ENCODE measurements at regions not wholly inside any gene's neighbourhood (a gene's known extent, or its start where the extent isn't known, plus 50 kb on each side); places are given as distances from the start of the nearest gene placed in this dataset.

DNA sequence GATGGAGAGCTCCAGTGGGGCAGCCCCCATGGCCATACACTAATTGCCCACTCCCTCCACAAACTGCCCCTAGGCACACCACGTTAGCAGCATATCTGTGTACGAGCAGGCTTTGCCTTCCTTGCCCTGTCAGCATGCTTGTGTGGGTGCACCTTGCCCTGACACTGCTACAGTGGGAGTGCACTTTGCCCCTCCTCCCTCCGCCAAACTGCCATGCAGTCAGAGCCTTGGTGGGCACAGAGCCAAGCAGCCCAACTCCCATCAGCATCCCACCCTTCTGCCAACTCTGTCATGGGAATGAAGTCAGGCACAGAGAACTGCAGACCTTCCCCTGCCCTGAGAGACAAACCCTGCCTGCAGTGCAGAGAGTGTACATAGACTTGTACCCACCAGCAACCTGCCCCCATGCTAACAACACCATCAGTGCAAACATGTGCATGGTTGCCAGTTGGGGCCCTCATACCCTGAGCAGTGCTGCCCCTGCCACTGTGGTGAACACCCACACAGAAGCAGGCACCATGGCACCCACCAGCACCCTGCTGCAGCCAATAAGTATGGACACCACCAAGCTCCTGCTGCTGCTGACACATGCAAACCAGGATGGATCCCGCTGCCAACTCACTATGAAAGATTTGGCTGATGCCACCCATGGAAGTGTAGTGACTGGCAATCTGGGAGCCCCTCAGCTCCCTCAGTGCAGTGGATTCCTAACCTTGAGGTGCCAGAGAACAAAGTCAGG, 1197.7 kb upstream of the CELF2 start:
- TF ChIP-seq EZH2phosphoT487 (IDR thresholded peaks at IDR 0.05; ENCODE audit: borderline replicate concordance, low read length), result no peak
- Histone ChIP-seq H3K9me2 (replicated peaks; ENCODE audit: control insufficient read depth, low read length) (no peaks in the 10 kb centered on the region), H3K36me3 (ENCODE audit: control insufficient read depth, low read length) (no peaks in the 10 kb centered on the region), H3K27ac (ENCODE audit: low read depth, low read length) (no peak overlapping the region), H3K9me3 (ENCODE audit: control insufficient read depth, insufficient read depth, low read length) (peaks cover 5% of the 10 kb centered on the region; the same call in 1 of the 2 replicates), H3K79me2 (ENCODE audit: control insufficient read depth, low read length) (no peaks in the 10 kb centered on the region), H4K20me1 (ENCODE audit: control insufficient read depth, insufficient read depth, low read depth, low read length) (no peaks in the 10 kb centered on the region), H3K4me3 (ENCODE audit: low read length) (no peak overlapping the region), H3K4me1 (ENCODE audit: control insufficient read depth, low read length) (no peaks in the 10 kb centered on the region), H3F3A (ENCODE audit: control insufficient read depth, insufficient read depth) (no peaks in the 10 kb centered on the region), H3K27me3 (ENCODE audit: control insufficient read depth, low read length) (no peaks in the 10 kb centered on the region), H3K4me2 (ENCODE audit: low read length) (no peak overlapping the region)

DNA sequence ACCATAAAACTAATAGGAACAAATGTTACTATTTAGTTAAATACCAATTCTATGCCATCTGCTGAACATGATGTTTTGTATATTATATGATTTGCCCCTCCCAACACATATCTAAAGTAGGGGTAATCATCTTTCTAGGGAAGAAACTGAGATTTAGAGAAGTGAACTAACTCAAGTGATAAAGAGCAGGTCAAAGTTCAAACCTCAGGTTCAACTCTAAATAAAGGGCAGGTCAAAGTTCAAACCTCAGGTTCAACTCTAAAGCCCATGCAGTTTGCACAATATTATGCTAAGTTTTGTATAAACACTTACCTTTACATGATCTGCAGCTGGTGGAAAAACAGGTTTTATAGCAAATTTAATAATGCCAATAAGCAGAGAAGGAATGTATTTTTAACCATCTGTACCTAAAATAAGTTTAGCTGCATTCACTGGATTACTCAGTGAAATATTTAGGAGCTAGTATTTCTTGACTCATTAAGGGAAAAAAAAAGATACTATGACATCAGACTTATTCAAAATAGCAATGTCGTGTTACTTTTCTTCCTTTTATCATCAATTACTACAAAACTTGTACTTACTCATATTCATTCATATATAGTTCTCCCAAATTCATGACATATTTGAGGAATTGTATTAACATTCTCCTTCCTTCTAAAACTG, 1194.3 kb upstream of the CELF2 start:
- H3K9me2 ChIP-seq (replicated peaks; ENCODE audit: control insufficient read depth, low read length), result no peaks in the 10 kb centered on the region
- TF ChIP-seq EZH2phosphoT487 (IDR thresholded peaks at IDR 0.05; ENCODE audit: borderline replicate concordance, low read length), result no peak
- TF ChIP-seq, protein P1, sequence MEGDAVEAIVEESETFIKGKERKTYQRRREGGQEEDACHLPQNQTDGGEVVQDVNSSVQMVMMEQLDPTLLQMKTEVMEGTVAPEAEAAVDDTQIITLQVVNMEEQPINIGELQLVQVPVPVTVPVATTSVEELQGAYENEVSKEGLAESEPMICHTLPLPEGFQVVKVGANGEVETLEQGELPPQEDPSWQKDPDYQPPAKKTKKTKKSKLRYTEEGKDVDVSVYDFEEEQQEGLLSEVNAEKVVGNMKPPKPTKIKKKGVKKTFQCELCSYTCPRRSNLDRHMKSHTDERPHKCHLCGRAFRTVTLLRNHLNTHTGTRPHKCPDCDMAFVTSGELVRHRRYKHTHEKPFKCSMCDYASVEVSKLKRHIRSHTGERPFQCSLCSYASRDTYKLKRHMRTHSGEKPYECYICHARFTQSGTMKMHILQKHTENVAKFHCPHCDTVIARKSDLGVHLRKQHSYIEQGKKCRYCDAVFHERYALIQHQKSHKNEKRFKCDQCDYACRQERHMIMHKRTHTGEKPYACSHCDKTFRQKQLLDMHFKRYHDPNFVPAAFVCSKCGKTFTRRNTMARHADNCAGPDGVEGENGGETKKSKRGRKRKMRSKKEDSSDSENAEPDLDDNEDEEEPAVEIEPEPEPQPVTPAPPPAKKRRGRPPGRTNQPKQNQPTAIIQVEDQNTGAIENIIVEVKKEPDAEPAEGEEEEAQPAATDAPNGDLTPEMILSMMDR (IDR thresholded peaks at IDR 0.05; ENCODE audit: low read depth, low read length, poor library complexity, severe bottlenecking), result no peak
- H3K36me3 ChIP-seq (ENCODE audit: control insufficient read depth, low read length), result no peaks in the 10 kb centered on the region
- H3K4me2 ChIP-seq (ENCODE audit: low read length), result no peak overlapping the region
- no peaks in the 10 kb centered on the region for H3K79me2 ChIP-seq (ENCODE audit: control insufficient read depth, low read length)
- no peaks in the 10 kb centered on the region for H3F3A ChIP-seq (ENCODE audit: control insufficient read depth, insufficient read depth)
- H4K20me1 ChIP-seq (ENCODE audit: control insufficient read depth, insufficient read depth, low read depth, low read length), result no peaks in the 10 kb centered on the region
- H3K4me1 ChIP-seq (ENCODE audit: control insufficient read depth, low read length), result no peaks in the 10 kb centered on the region
- H3K27me3 ChIP-seq (ENCODE audit: control insufficient read depth, low read length), result no peaks in the 10 kb centered on the region
- H3K9me3 ChIP-seq (ENCODE audit: control insufficient read depth, insufficient read depth, low read length), result peaks cover 5% of the 10 kb centered on the region; the same call in 1 of the 2 replicates
- no peak overlapping the region for H3K4me3 ChIP-seq (ENCODE audit: low read length)
- no peak overlapping the region for H3K27ac ChIP-seq (ENCODE audit: low read depth, low read length)

DNA sequence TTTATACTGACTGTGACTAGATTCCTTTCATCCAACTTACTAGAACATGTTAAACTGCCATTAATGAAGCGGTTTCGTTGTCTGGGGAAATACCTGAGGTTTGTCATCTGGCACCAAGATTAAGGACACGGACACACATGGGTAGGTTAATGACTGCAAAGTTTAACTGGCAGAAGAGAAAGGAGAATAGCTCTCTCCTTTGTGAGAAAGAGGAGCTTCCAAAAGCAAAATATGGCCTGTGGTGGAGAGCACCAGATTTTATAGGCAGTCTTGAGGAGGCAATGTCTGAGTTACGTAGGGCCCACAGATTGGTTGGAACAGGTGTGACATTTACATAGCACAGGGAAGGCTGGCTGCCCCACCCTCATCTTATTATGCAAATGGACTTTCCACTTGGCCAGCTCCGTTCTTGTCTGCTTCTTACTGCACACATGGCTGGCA, 1193.0 kb upstream of the CELF2 start:
- TF ChIP-seq, protein P1 (IDR thresholded peaks at IDR 0.05; ENCODE audit: low read depth, low read length, poor library complexity, severe bottlenecking), result no peak
- no peak for TF ChIP-seq EZH2phosphoT487 (IDR thresholded peaks at IDR 0.05; ENCODE audit: borderline replicate concordance, low read length)
- H3K27ac ChIP-seq (ENCODE audit: low read depth, low read length), result no peak overlapping the region
- no peaks in the 10 kb centered on the region for H3F3A ChIP-seq (ENCODE audit: control insufficient read depth, insufficient read depth)
- no peak overlapping the region for H3K4me2 ChIP-seq (ENCODE audit: low read length)
- H3K79me2 ChIP-seq (ENCODE audit: control insufficient read depth, low read length), result no peaks in the 10 kb centered on the region
- no peaks in the 10 kb centered on the region for H3K9me2 ChIP-seq (replicated peaks; ENCODE audit: control insufficient read depth, low read length)
- H3K4me3 ChIP-seq (ENCODE audit: low read length), result no peak overlapping the region
- H4K20me1 ChIP-seq (ENCODE audit: control insufficient read depth, insufficient read depth, low read depth, low read length), result no peaks in the 10 kb centered on the region
- H3K27me3 ChIP-seq (ENCODE audit: control insufficient read depth, low read length), result no peaks in the 10 kb centered on the region
- no peaks in the 10 kb centered on the region for H3K4me1 ChIP-seq (ENCODE audit: control insufficient read depth, low read length)
- no peaks in the 10 kb centered on the region for H3K36me3 ChIP-seq (ENCODE audit: control insufficient read depth, low read length)
- H3K9me3 ChIP-seq (ENCODE audit: control insufficient read depth, insufficient read depth, low read length), result no peaks in the 10 kb centered on the region

DNA sequence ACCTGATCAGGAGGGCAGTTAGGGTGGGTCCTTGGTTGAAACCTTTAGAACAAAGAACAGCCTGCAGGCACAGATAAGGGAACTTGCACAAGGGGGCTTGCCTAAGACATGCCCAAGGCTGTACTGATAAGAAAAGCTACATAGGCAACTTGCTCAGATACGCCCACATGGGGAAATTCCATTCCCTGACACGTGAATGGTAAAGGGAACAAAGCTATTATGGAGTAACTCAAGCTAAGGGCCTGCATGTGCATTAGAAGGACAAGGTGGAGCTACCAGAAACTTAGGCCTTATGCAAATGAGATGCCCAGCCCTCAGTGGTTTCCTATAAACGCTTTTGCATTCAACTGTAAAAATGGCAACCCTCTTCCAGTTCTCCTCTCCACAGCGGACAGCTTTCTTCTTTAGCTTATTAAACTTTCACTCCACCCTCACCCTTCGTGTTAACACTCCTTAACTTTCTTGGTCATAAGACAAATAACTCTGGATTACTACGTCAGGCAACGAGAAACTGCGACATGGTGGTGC, 1192.1 kb upstream of the CELF2 start:
- Histone ChIP-seq H3K36me3 (ENCODE audit: control insufficient read depth, low read length) (no peaks in the 10 kb centered on the region), H3K79me2 (ENCODE audit: control insufficient read depth, low read length) (no peaks in the 10 kb centered on the region), H4K20me1 (ENCODE audit: control insufficient read depth, insufficient read depth, low read depth, low read length) (no peaks in the 10 kb centered on the region), H3K27ac (ENCODE audit: low read depth, low read length) (no peak overlapping the region), H3K27me3 (ENCODE audit: control insufficient read depth, low read length) (no peaks in the 10 kb centered on the region), H3K4me1 (ENCODE audit: control insufficient read depth, low read length) (no peaks in the 10 kb centered on the region), H3K9me2 (replicated peaks; ENCODE audit: control insufficient read depth, low read length) (no peaks in the 10 kb centered on the region), H3K4me2 (ENCODE audit: low read length) (no peak overlapping the region), H3K4me3 (ENCODE audit: low read length) (no peak overlapping the region), H3F3A (ENCODE audit: control insufficient read depth, insufficient read depth) (no peaks in the 10 kb centered on the region), H3K9me3 (ENCODE audit: control insufficient read depth, insufficient read depth, low read length) (no peaks in the 10 kb centered on the region)
- TF ChIP-seq, protein P1 (IDR thresholded peaks at IDR 0.05; ENCODE audit: low read depth, low read length, poor library complexity, severe bottlenecking), result no peak
- TF ChIP-seq EZH2phosphoT487 (IDR thresholded peaks at IDR 0.05; ENCODE audit: borderline replicate concordance, low read length), result no peak

Measured in DOHH2 (cell line).